Neutrophil (primary cell): ENCODE measurements at regions not wholly inside any gene's neighbourhood (a gene's known extent, or its start where the extent isn't known, plus 50 kb on each side); places are given as distances from the start of the nearest gene placed in this dataset.

Experiments used
- H3K27ac ChIP-seq: fragments of 200-600 bp; sonication (generic); 2 replicates; pipeline ENCODE4 v1.5.1; 2016; ENCODE audit warnings: mild to moderate bottlenecking, moderate library complexity
- H3K27me3 ChIP-seq: fragments of 200-600 bp; sonication (generic); 2 replicates; pipeline ENCODE4 v1.6.0; 2016; ENCODE audit warnings: mild to moderate bottlenecking
- H3K36me3 ChIP-seq: fragments of 200-600 bp; sonication (generic); 2 replicates; pipeline ENCODE4 v1.5.1; 2017
- H3K4me1 ChIP-seq, 2 experiments: fragments of 200-600 bp in 1 of 2; sonication (generic) in 1 of 2; 1 replicate in 1 of 2; 2 replicates in 1 of 2; pipeline versions ENCODE4 v1.5.1 to v1.6.1; 2013 to 2016; ENCODE audit warnings: low read depth in 1 of 2, low read length in 1 of 2, mild to moderate bottlenecking in 1 of 2, moderate library complexity in 1 of 2; ENCODE audit not compliant: control insufficient read depth in 1 of 2, insufficient read depth in 1 of 2
- H3K4me3 ChIP-seq, 2 experiments: fragments of 200-600 bp in 1 of 2; sonication (generic) in 1 of 2; 1 replicate in 1 of 2; 2 replicates in 1 of 2; pipeline ENCODE4 v1.5.1; 2013 to 2016; ENCODE audit warnings: low read depth in 1 of 2, low read length in 1 of 2, mild to moderate bottlenecking in 1 of 2, moderate library complexity in 1 of 2
- H3K9me3 ChIP-seq: fragments of 200-600 bp; sonication (generic); 2 replicates; pipeline ENCODE4 v1.5.1; 2016
- CTCF ChIP-seq: fragments of 200-600 bp; sonication (generic); IDR thresholded peaks from 2 replicates; pipeline ENCODE4 v1.5.1; 2016; ENCODE audit warnings: antibody characterized with exemption

GRCh38 chr10:83991986-83992753 is 147.1 kb upstream of the GHITM start:
- H3K4me3 ChIP-seq, result no peak overlapping the region
- no peaks in the 10 kb centered on the region for H3K27me3 ChIP-seq
- H3K27ac ChIP-seq, result no peak overlapping the region
- H3K4me1 ChIP-seq, result no peaks in the 10 kb centered on the region
- no peaks in the 10 kb centered on the region for H3K9me3 ChIP-seq
- TF ChIP-seq CTCF, result no peak
- H3K36me3 ChIP-seq, result no peaks in the 10 kb centered on the region

- Histone ChIP-seq H3K36me3 (no peaks in the 10 kb centered on the region), H3K4me1 (no peaks in the 10 kb centered on the region)
Measured at GRCh38 chr10:83994325-83994724, 145.0 kb upstream of the GHITM start.

GRCh38 chr10:83995738-83996331 is 143.5 kb upstream of the GHITM start:
- no peaks in the 10 kb centered on the region for H3K4me1 ChIP-seq
- H3K9me3 ChIP-seq, result no peaks in the 10 kb centered on the region
- no peak for TF ChIP-seq CTCF
- H3K4me3 ChIP-seq, result no peak overlapping the region
- H3K27ac ChIP-seq, result no peak overlapping the region
- no peaks in the 10 kb centered on the region for H3K36me3 ChIP-seq
- H3K27me3 ChIP-seq, result no peaks in the 10 kb centered on the region

More at GRCh38 chr10:83994325-83994724, 145.0 kb upstream of the GHITM start:
- TF ChIP-seq CTCF, result no peak
- no peaks in the 10 kb centered on the region for H3K27me3 ChIP-seq
- H3K9me3 ChIP-seq, result no peaks in the 10 kb centered on the region
- H3K4me3 ChIP-seq, result no peak overlapping the region
- H3K27ac ChIP-seq, result no peak overlapping the region

GRCh38 chr10:84004221-84004620 is 135.1 kb upstream of the GHITM start:
- H3K27me3 ChIP-seq, result no peaks in the 10 kb centered on the region
- H3K9me3 ChIP-seq, result no peaks in the 10 kb centered on the region
- no peak overlapping the region for H3K4me3 ChIP-seq
- H3K27ac ChIP-seq, result no peak overlapping the region
- TF ChIP-seq CTCF, result no peak
- H3K4me1 ChIP-seq, result no peaks in the 10 kb centered on the region
- no peaks in the 10 kb centered on the region for H3K36me3 ChIP-seq

- Histone ChIP-seq H3K9me3 (no peaks in the 10 kb centered on the region), H3K27ac (no peak overlapping the region), H3K27me3 (no peaks in the 10 kb centered on the region), H3K4me3 (no peak overlapping the region), H3K4me1 (no peaks in the 10 kb centered on the region), H3K36me3 (no peaks in the 10 kb centered on the region)
- no peak for TF ChIP-seq CTCF
Measured at GRCh38 chr10:84005403-84005802, 133.9 kb upstream of the GHITM start.
